GM12864 (cell line): ENCODE measurements at regions not wholly inside any gene's neighbourhood (a gene's known extent, or its start where the extent isn't known, plus 50 kb on each side); places are given as distances from the start of the nearest gene placed in this dataset.
"Not testable (repeated sequence)": the region's sequence is repeated elsewhere in the genome, so short reads cannot be mapped to it uniquely, and the experiment has no call there.

Source experiments
- DNase-seq: peaks from one replicate; pipeline ENCODE4 v3.0.0-alpha.2; 2011; ENCODE audit warnings: low read depth
- H3K4me3 ChIP-seq: 2 replicates; pipeline ENCODE4 v1.5.1; 2011; ENCODE audit warnings: mild to moderate bottlenecking, low read depth, low read length, control low read depth
- TF ChIP-seq, protein P1 (sequence below): IDR thresholded peaks from 2 replicates; pipeline ENCODE4 v1.5.1; 2011; ENCODE audit warnings: low read depth, mild to moderate bottlenecking, moderate library complexity, low read length, control low read depth, inconsistent platforms; ENCODE audit errors: missing control alignments

DNA sequence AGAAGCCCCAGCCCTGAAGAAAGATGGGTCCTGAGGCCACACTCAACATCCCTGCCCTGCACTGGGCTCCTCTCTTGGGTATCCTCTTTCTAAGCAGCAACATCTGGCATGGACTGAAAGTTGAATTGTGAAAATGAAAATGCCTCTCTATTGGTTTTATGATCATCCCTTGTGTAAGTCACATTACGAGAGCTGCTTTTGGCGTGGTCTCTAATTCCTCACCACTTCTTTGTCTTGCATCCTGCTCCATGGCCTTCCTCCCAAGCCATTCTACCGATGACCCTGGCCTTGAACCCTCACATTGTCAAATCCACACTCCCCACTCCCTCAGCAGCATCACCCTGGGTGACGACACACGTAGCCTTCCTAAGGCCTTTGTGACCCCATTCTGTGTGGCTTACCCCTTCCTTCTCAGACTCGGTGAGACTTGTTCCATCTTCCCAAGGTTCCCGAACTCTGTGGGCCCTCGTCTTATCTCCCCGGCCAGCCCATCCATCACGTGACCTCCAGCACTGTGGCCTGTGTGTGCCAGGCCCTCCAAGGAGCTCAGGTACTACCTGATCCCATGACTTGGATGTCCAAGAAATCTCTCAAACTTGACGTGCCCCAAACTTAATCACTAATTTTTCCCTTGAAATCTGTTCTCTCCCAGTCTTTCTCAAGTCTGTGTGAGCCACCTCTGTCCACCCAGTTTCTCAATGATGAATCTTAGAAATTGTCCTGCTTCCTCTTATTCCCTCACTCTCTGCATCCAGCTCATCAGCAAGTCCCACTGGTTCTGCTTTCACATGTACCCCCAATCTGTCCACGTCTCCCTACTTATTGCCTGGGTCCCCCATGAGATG, 194.7 kb upstream of the HS6ST1 start:
- DNase-seq, result no peak
- no peak overlapping the region for H3K4me3 ChIP-seq
- TF ChIP-seq, protein P1, sequence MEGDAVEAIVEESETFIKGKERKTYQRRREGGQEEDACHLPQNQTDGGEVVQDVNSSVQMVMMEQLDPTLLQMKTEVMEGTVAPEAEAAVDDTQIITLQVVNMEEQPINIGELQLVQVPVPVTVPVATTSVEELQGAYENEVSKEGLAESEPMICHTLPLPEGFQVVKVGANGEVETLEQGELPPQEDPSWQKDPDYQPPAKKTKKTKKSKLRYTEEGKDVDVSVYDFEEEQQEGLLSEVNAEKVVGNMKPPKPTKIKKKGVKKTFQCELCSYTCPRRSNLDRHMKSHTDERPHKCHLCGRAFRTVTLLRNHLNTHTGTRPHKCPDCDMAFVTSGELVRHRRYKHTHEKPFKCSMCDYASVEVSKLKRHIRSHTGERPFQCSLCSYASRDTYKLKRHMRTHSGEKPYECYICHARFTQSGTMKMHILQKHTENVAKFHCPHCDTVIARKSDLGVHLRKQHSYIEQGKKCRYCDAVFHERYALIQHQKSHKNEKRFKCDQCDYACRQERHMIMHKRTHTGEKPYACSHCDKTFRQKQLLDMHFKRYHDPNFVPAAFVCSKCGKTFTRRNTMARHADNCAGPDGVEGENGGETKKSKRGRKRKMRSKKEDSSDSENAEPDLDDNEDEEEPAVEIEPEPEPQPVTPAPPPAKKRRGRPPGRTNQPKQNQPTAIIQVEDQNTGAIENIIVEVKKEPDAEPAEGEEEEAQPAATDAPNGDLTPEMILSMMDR, result no peak

GRCh38 chr2:128513961-128514283, 195.3 kb upstream of the HS6ST1 start:
- TF ChIP-seq, protein P1, result no peak
- peak; percentile 10 for DNase-seq
- H3K4me3 ChIP-seq, result no peak overlapping the region

DNA sequence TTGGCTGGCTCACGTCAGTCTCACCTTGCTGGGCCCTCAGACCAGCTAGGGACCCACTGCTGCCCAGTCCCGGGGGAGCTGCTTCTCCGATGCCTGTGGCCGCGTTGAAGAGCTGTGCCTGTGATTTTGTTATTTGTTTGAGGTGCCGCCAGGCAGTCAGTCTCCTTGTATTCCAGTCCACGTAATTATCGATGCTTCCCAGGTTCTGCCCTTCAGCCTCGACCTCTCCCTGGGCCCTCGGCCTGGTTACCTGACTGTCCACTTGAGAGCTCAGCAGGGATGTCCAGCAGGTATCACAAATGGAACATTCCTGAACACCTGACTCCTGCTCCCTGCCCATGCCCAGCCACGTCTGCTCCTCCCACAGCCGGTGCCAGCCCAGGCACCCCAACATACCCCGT, 195.9 kb upstream of the HS6ST1 start:
- no peak for DNase-seq
- H3K4me3 ChIP-seq, result no peak overlapping the region
- TF ChIP-seq, protein P1, result no peak

GRCh38 chr2:128516938-128517337, 198.3 kb upstream of the HS6ST1 start:
- TF ChIP-seq, protein P1, result no peak
- DNase-seq, result no peak
- no peak overlapping the region for H3K4me3 ChIP-seq

GRCh38 chr2:128519028-128519427, 200.4 kb upstream of the HS6ST1 start:
- H3K4me3 ChIP-seq, DNase-seq: not testable (repeated sequence)

DNA sequence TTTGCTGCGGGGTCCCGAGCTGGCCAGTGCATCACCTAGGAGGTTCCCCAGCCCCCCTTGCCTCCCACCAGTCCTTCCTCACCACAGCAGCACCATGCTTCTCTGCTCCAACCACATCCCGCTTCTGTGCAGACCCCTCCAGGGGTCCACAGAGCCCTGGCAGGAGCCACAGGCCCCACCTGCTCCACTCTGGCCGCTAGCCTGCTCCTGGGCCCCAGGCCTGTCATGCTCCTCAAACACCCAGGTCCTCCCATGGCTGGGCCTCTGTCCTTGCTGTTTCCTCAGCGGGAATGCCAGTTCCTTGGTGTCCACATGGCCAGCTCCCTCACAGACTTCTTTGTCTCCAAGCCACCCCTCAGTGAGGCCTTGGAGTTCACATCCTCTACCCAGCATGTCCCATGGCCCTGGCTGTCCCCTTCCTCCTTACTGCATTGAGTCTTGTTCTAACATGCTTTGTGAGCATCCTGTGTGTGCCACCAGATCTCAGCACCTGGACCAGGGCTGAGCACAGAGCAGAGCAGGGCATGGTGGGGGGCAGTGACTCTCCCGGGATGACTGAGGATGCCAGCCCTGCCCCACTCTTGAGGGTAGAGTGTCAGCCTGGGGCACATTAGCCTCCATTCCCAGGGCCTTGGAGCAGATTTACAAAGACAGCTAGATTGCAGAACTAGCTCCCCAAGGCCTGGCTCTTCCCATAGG, 201.0 kb upstream of the HS6ST1 start:
- TF ChIP-seq, protein P1, result no peak
- no peak overlapping the region for H3K4me3 ChIP-seq
- DNase-seq, result no peak

DNA sequence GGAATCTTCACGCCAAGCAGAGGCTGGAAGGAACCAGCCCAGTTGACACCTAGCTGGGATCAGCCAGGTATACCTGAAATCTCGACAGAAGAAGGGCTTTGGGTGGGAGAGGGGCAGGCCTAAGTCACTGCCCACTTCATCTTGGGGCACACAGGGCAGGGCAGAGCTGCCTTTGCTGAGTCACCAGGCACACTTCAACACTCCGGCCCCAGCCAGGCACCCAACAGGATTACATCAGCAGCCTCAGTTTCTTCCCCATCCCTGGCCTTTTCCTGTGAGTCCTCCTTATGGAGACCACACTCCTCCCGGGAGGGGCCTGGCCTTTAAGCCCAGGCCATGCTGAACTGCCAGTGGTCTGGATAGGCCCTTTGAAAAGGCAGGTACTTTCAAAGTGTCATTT, 201.7 kb upstream of the HS6ST1 start:
- H3K4me3 ChIP-seq, result no peak overlapping the region
- no peak for DNase-seq
- TF ChIP-seq, protein P1, result no peak
